HL-60 (cell line): ENCODE measurements at regions not wholly inside any gene's neighbourhood (a gene's known extent, or its start where the extent isn't known, plus 50 kb on each side); places are given as distances from the start of the nearest gene placed in this dataset.

Source experiments
- DNase-seq, 2 experiments: peaks; one replicate each; pipeline ENCODE4 v3.0.0-alpha.2; 2010 to 2020; ENCODE audit warnings: low read depth in 1 of 2, low spot score in 1 of 2
- H3K27ac ChIP-seq: fragments of 250-450 bp; sonication (Bioruptor Pico); replicated peaks from 2 replicates; pipeline ENCODE4 v1.5.1; 2020; ENCODE audit warnings: mild to moderate bottlenecking, moderate library complexity
- H3K27me3 ChIP-seq: fragments of 250-450 bp; sonication (Bioruptor Pico); 2 replicates; pipeline ENCODE4 v1.5.1; 2021; ENCODE audit warnings: mild to moderate bottlenecking, moderate library complexity; ENCODE audit not compliant: insufficient read depth, poor library complexity, severe bottlenecking
- H3K4me3 ChIP-seq: replicated peaks from 2 replicates; pipeline ENCODE4 v1.5.1; 2011; ENCODE audit warnings: mild to moderate bottlenecking, control low read depth, low read length; ENCODE audit not compliant: insufficient read depth
- GABPA ChIP-seq: IDR thresholded peaks from 2 replicates; pipeline ENCODE4 v1.6.1; 2012; ENCODE audit warnings: low read depth
- POLR2AphosphoS5 ChIP-seq: IDR thresholded peaks from 2 replicates; pipeline ENCODE4 v1.6.1; 2012; ENCODE audit warnings: low read depth
- REST ChIP-seq: IDR thresholded peaks from 2 replicates; pipeline ENCODE4 v1.6.1; 2012; ENCODE audit warnings: low read depth; ENCODE audit not compliant: insufficient replicate concordance
- SPI1 ChIP-seq: IDR thresholded peaks from 2 replicates; pipeline ENCODE4 v1.6.1; 2012; ENCODE audit warnings: low read depth, mild to moderate bottlenecking, borderline replicate concordance
- TF ChIP-seq, protein P1 (sequence below): IDR thresholded peaks from one replicate; pipeline ENCODE4 v1.5.1; 2011; ENCODE audit warnings: low read length, control low read depth, inconsistent platforms; ENCODE audit not compliant: insufficient read depth

DNA sequence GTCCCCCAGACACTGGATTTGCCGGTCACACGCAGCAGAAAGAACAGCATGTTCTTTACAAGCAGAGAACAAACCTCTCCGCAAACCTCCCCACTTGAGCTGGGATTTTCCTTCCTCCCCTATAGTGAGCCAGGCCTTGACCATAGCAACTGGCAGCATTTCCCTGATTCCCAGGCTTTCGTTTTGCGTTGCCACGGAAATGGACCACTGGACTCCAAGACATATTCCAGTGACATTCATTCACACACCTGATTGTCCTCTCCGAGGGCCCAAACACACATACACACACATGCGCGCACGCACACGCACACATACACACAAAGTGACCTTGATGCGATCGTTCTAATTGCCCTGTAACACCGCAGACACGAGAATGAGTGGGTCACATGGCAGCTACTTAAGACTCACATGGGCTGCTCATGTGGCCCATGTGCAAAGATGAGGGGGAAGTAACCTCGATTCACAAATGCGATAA is 80.9 kb upstream of the CPEB4 start:
- no peak for DNase-seq
- H3K4me3 ChIP-seq, result no peak overlapping the region
- TF ChIP-seq GABPA (no peak), POLR2AphosphoS5 (no peak), SPI1 (no peak), REST (no peak)
- TF ChIP-seq, protein P1, sequence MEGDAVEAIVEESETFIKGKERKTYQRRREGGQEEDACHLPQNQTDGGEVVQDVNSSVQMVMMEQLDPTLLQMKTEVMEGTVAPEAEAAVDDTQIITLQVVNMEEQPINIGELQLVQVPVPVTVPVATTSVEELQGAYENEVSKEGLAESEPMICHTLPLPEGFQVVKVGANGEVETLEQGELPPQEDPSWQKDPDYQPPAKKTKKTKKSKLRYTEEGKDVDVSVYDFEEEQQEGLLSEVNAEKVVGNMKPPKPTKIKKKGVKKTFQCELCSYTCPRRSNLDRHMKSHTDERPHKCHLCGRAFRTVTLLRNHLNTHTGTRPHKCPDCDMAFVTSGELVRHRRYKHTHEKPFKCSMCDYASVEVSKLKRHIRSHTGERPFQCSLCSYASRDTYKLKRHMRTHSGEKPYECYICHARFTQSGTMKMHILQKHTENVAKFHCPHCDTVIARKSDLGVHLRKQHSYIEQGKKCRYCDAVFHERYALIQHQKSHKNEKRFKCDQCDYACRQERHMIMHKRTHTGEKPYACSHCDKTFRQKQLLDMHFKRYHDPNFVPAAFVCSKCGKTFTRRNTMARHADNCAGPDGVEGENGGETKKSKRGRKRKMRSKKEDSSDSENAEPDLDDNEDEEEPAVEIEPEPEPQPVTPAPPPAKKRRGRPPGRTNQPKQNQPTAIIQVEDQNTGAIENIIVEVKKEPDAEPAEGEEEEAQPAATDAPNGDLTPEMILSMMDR, result no peak
- no peak overlapping the region for H3K27ac ChIP-seq
- no peaks in the 10 kb centered on the region for H3K27me3 ChIP-seq

GRCh38 chr5:173808079-173808808 is 79.9 kb upstream of the CPEB4 start:
- Histone ChIP-seq H3K27me3 (no peaks in the 10 kb centered on the region), H3K4me3 (no peak overlapping the region), H3K27ac (peak overlapping the region; percentile 53)
- DNase-seq, result peak; percentile 76 to 86
- TF ChIP-seq SPI1 (peak; percentile 86), POLR2AphosphoS5 (no peak), GABPA (no peak)
- TF ChIP-seq, protein P1, result no peak

- TF ChIP-seq SPI1 (no peak), GABPA (no peak), REST (no peak), POLR2AphosphoS5 (no peak)
- TF ChIP-seq, protein P1, result no peak
- no peak overlapping the region for H3K4me3 ChIP-seq
- H3K27me3 ChIP-seq, result no peaks in the 10 kb centered on the region
- H3K27ac ChIP-seq, result peak overlapping the region; percentile 29; the same call in 1 of the 2 replicates
- no peak for DNase-seq
Observed at GRCh38 chr5:173809014-173809413, 79.1 kb upstream of the CPEB4 start.
